ENCODE measurements at regions not wholly inside any gene's neighbourhood (a gene's known extent, or its start where the extent isn't known, plus 50 kb on each side); places are given as distances from the start of the nearest gene placed in this dataset.

DNA sequence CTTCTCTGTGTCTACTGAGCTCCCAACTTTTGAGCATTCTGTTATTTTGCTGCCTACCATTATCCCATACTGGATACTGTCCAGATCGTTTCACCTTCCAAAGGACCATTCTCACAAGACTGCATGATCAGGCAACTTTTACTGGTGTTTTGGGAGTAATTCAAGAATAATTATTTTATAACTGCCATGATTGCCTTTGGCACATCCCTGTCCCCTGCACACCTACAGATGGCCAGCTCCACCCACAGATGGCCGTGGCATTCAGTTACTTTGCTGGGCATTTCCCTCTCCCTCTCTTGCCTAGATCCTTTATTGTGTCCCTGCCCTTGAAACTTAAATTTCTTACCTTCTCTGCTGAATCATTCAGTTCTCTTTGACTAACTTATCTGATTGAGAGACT lies 263.9 kb downstream of the DIPK2A start:
- H3K4me3 ChIP-seq = no peak overlapping the region
- H3K4me1 ChIP-seq = no peaks in the 10 kb centered on the region
- 67 to 81% methylated on average over 2 of the region's 2 CpGs for WGBS, 2 donors
- no peaks in the 10 kb centered on the region for H3K9me3 ChIP-seq
- no peaks in the 10 kb centered on the region for H3K27me3 ChIP-seq
- DNase-seq (ENCODE audit: low spot score in 2 of 2) = no peak
- H3K27ac ChIP-seq = no peak overlapping the region
- TF ChIP-seq CTCF (IDR thresholded peaks at IDR 0.05) (no peak), POLR2A (IDR thresholded peaks at IDR 0.05) (no peak), EP300 (IDR thresholded peaks at IDR 0.05) (no peak)
- no peaks in the 10 kb centered on the region for H3K36me3 ChIP-seq

- Histone ChIP-seq H3K27me3 (no peaks in the 10 kb centered on the region), H3K4me1 (peaks cover 0 to under 1% (median 0%) of the 10 kb centered on the region in 4 donors), H3K27ac (no peak overlapping the region), H3K9me3 (no peaks in the 10 kb centered on the region), H3K4me3 (no peak overlapping the region), H3K36me3 (no peaks in the 10 kb centered on the region)
- WGBS, 2 donors = 97 to 100% methylated on average over 5 of the region's 5 CpGs
- TF ChIP-seq CTCF (IDR thresholded peaks at IDR 0.05) (no peak), POLR2A (IDR thresholded peaks at IDR 0.05) (no peak), EP300 (IDR thresholded peaks at IDR 0.05) (no peak)
- no peak for DNase-seq (ENCODE audit: low spot score in 2 of 2)
Measured at GRCh38 chr3:144237351-144237750, 265.7 kb downstream of the DIPK2A start.

GRCh38 chr3:144241404-144241803 lies 269.8 kb downstream of the DIPK2A start:
- 33 to 49% methylated on average over 4 of the region's 4 CpGs for WGBS, 2 donors
- no peaks in the 10 kb centered on the region for H3K9me3 ChIP-seq
- no peaks in the 10 kb centered on the region for H3K27me3 ChIP-seq
- H3K4me1 ChIP-seq = peaks cover 0 to 6% (median 0%) of the 10 kb centered on the region in 4 donors
- no peak for DNase-seq (ENCODE audit: low spot score in 2 of 2)
- TF ChIP-seq CTCF (IDR thresholded peaks at IDR 0.05) (no peak), EP300 (IDR thresholded peaks at IDR 0.05) (no peak), POLR2A (IDR thresholded peaks at IDR 0.05) (no peak)
- H3K36me3 ChIP-seq = no peaks in the 10 kb centered on the region
- no peak overlapping the region for H3K4me3 ChIP-seq
- no peak overlapping the region for H3K27ac ChIP-seq

DNA sequence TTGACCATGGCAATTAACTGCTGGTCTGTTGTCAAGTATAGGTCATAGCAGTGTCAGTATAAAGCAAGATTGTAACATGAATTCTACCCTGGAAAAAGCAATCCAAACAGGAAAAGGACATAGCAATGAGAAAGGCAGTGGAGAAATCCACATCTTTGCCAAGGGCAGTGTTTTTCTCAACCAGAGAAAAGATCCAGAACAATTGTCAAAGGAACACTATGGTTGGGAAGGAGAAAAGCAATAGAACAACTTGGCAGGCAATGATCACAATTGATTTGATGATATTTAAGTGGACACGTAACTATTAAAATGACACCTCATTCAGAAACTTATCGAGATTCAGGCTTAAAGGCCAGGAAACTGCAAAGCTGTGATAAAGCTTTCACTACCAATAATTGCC lies 271.1 kb downstream of the DIPK2A start:
- Histone ChIP-seq H3K27me3 (no peaks in the 10 kb centered on the region), H3K27ac (no peak overlapping the region), H3K4me1 (peaks cover 0 to 6% (median 0%) of the 10 kb centered on the region in 4 donors), H3K36me3 (no peaks in the 10 kb centered on the region), H3K4me3 (no peak overlapping the region), H3K9me3 (no peaks in the 10 kb centered on the region)
- no peak for TF ChIP-seq CTCF (IDR thresholded peaks at IDR 0.05)
- no peak for TF ChIP-seq POLR2A (IDR thresholded peaks at IDR 0.05)
- no peak for TF ChIP-seq EP300 (IDR thresholded peaks at IDR 0.05)
- no peak for DNase-seq (ENCODE audit: low spot score in 2 of 2)
- WGBS, 2 donors = 24 to 29% methylated on average over 2 of the region's 2 CpGs

- WGBS, 2 donors = 82 to 90% methylated on average over 3 of the region's 3 CpGs
Measured at GRCh38 chr3:144244662-144245061, 273.0 kb downstream of the DIPK2A start.

More at GRCh38 chr3:144244662-144245061, 273.0 kb downstream of the DIPK2A start:
- TF ChIP-seq POLR2A (IDR thresholded peaks at IDR 0.05) (no peak), CTCF (IDR thresholded peaks at IDR 0.05) (no peak), EP300 (IDR thresholded peaks at IDR 0.05) (no peak)
- Histone ChIP-seq H3K36me3 (no peaks in the 10 kb centered on the region), H3K27me3 (no peaks in the 10 kb centered on the region), H3K4me1 (peaks cover 0 to 6% (median 0%) of the 10 kb centered on the region in 4 donors), H3K4me3 (no peak overlapping the region), H3K27ac (no peak overlapping the region), H3K9me3 (no peaks in the 10 kb centered on the region)
- DNase-seq (ENCODE audit: low spot score in 2 of 2) = no peak

Measured in tibial nerve (tissue), 4 donors.